HG03280 (cell line): ENCODE measurements at regions not wholly inside any gene's neighbourhood (a gene's known extent, or its start where the extent isn't known, plus 50 kb on each side); places are given as distances from the start of the nearest gene placed in this dataset.
A peak's percentile ranks its signal among the peaks of the same experiment; 100 is the strongest.

Source experiments
- ATAC-seq: cut with Tn5 transposase; IDR thresholded peaks from one replicate; pipeline ENCODE4 v1.9.1; 2021; ENCODE audit warnings: mild to moderate bottlenecking, moderate library complexity; ENCODE audit not compliant: unreplicated experiment

DNA sequence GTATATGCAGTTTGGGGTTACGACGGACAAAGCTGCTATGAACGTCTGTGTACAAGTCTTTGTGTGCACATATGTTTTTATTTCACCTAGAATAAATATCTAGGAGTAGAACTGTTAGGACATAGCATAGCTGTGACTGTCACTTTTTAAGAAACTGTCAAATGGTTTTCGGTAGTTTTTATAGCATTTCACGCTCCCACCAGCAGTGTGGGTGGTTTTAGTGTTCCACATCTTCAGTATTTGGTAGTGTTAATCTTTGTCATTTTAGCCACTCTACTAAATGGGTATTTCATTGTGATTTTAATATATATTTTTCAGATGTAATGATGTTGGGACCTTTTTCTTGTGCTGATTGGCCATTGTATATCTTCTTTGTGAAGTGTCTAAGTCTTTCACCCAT lies 109.1 kb upstream of the BCAT1 start:
- no peak for ATAC-seq

DNA sequence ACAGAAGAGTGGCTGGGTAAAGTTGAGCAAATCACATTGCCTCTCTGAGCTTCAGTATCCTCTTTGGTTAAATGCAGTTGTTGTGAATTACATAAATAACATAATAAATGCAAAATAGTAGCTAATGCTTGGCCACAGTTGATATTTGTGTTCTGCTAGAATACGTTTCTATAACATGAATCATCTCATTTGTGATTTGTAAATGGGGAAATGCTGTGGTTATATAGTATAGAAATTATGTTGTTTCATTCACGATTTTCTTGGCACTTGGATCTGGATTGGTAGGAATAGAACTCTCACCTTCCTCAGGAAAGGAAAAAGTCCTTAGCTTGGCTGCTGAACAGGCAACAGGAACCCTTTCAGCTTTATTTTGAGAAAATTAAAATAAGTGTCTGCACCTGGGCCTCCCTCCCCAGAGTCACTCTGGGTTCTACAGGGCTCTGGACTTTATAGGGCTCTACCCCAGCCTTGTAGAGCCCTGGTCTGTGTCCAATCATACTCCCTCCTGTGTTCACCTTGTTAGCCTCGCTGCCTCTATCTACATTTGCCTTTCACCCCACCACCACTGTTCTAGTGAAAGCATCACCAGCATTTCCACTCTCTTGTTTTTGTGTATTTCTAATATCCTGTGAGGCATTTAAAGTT lies 107.7 kb upstream of the BCAT1 start:
- peak; percentile 24 for ATAC-seq

DNA sequence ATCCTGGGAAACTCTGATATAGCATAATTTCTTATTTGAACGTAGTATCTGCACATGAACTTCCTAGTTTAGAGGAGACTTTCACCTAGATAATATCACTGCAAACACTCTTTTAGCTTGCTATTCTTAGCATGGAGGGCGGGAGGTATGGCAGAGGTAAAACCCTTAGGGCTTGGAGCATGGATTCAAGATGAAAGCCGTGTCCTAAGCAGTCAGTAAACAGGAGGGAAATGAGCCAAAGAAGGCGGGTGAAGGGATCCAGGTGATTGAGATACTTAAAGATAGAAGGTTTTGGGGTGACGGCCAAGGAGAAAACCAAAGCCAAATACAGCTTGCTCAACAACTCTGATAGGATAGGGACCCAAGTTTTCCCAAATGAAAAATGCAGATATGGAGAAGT lies 107.1 kb upstream of the BCAT1 start:
- ATAC-seq, result no peak

DNA sequence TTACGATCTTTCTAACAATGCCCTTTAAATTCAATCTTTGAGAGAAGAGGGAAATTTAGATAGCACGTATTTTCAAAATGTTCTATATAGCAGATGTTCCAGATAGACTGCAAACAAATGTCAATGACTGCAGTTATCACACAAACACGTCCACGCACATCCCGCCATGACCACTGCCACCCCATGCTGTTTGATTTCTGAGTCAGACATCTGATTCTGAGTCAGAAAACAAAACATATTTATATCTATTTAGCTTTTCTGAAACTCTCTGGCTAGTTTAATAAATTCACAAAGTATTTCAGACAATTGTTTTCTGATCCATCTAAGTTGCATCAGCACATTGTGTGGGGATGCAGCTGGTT lies 105.9 kb upstream of the BCAT1 start:
- no peak for ATAC-seq

DNA sequence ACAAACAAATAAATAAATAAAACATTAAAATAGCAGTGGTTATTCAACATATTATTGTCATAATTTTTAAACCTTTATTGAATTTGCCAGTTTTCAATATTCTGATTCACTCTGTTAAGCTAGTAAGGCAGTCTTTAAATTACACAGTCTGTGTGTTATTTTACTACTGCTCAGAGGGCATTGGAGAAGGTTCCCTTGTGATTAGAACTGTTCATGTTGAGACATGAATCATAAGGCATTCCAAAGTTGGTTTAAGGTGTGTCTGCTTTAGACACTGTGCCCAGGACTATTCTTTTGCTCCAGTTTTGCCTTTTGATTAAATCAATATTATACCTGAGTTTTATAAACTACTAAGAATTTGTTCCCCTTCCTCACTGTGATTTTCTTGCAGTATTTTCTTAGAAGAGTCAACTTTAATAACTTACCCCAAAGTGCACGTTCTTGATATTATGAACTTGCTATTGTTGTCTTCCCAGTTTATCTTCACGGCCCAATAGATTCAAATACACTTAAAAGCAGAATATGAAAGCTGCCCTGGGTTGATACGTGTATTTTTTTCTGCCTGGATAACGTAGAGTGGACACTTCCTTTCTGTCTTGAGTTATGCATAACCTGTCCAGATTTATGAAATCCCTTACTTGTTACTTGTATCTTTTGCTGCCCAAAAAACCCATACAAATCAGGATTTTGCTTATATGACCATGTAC lies 105.3 kb upstream of the BCAT1 start:
- ATAC-seq, result no peak

DNA sequence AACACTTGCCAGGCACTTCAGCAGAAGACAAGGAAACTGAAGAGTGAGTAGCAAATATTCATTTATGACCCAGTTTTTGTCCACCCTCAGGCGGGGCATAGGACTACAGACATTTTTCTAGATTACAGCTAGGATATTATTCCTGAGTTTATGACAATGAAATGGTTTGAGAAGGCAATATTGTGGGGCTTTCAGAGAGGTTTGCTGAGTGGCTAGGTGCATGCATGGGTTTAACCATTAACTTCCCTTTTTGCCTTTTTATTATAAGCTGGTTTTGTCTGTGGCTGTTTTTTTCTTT lies 104.0 kb upstream of the BCAT1 start:
- no peak for ATAC-seq

DNA sequence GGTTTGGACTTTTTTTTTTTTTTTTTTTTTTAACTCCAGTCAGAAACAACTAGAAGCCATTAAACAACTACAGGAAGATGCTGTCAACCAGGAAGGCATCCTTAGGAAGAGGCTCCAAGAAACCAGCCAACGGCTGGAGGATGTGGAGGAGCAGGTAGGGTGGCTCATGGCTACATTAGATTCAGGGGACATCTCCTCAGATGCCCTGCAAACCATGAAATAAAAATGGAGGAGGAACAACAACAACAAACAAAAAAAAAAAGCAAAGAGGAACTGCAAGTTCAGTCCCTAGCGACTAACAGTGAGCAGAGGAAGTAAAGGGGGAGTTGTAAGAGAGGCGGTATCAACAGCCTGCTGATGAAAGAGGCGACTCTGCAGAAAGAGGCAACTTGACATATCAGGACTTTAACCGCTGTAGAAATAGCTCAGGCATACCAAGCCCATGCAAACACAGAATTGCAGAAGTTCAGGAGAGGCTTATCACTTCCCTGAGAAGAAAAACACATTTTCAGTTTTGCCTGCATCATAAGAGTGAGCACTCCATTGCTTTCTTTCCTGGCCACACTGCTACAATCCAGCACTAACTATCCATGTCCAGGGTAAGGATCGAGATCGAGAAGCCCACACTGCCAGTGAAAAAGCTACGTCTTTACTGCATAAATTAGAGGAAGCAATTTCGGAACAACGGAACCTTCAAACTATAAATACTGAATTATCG lies 103.5 kb upstream of the BCAT1 start:
- peak; percentile 66 for ATAC-seq

DNA sequence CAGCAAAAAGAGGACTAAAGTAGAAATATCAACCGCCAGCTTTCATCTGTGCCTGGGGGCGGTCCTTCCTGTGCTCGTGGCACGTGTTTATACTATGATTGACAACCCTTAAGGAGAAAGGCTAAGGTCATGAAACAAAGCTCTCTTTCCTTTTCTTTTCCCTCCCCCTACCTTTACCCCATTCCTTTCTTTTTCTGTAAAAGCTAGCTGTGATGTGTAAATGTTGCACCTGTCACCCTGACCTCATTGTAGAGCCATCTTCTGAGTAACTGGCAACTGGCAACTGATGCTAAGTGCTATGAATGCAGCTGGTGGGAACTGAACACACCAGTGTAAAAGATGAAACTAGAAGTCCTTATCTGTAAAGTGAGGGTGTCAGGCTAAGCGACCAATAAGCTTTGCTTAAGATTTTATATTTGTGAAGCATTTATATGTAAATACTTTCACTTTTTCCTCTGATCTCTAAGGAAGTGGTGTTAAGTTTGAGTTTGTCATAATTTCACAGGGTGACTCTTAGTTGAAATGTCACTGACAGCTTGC lies 102.8 kb upstream of the BCAT1 start:
- peak; percentile 55 for ATAC-seq

DNA sequence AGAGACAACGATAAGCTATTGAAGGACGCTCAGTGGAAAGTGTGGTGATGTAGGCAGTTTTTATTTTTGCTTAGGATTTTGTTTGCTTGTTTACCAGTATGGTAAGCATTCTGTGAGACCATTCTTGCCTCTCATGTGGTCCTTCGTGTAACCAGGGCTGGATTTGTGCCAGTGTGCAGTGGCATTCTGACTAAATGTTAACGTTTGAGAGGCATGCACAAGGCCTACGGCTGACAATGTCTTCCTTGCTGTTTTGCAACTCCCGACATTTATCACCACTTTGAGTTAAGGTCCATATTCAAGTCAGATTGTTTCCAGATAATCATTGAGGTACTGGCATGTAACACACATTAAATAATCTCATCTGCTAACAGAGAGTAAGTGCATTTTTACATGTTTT lies 102.3 kb upstream of the BCAT1 start:
- ATAC-seq, result no peak

DNA sequence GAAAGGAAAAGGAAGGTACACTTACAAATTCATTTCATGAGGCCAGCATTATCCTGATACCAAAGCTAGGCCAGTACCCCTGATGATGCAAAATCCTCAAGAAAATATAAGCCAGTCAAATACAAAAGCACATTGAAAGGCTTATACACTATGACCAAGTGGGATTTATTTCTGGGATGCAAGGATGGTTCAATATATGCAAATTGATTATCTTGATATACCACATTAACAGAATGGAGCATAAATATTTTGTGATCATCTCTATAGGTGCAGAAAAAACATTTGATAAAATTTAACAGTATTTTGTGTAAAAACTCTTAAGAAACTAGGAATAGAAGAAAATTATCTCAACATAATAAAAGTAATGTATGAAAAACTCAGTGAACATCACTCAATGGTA lies 97.0 kb upstream of the BCAT1 start:
- ATAC-seq, result no peak

DNA sequence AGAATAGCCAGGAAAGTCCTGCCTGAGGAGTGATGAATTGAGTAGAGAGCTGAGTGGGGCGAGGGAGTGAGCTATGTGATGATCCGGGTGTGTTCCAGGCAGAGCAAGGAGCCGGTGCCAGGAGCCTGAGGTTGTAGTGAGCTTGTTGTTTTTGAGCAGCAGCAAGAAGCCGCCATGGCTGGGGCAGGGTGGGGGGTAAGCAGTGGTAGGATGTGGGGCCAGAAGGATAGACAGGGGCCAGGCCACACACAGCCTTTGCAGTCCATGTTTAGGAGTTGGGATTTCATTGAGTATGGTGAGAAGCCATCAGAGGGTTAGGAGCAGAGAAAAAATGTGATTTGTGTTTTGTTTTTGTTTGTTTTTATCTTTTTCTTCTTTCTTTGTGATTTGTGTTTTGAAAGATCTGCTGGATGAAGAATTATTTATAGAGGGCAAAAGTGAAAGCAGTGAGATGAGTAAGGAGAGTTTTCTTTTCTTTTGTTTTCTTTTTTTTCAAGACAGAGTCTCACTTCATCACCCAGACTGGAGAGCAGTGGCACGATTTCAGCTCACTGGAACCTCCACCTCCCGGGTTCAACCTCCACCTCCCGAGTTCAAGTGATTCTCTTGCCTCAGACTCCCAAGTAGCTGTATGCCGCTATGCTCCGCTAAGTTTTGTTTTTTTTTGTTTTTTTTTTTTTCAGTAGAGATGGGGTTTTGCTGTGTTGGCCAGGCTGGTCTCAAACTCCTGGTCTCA lies 92.3 kb upstream of the BCAT1 start:
- ATAC-seq, result peak; percentile 44

DNA sequence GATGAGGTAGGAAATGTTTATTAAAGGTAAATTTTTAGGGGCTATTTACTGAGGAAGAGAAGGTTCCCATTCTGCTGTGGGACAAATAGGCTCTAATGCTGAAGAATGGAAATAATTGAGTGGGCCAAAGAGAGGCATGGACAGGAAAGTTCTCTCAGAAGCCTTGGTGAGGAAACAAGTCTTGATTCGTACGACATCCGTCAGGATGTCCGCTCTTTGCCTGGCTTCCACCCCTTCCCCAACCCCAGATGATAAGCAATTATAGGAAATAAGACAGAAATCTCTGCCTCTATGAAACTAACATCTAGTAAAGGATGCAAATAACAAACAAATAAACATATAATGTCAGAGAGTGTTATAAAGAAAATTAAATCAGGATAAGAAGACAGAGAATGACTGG lies 91.7 kb upstream of the BCAT1 start:
- ATAC-seq, result no peak

DNA sequence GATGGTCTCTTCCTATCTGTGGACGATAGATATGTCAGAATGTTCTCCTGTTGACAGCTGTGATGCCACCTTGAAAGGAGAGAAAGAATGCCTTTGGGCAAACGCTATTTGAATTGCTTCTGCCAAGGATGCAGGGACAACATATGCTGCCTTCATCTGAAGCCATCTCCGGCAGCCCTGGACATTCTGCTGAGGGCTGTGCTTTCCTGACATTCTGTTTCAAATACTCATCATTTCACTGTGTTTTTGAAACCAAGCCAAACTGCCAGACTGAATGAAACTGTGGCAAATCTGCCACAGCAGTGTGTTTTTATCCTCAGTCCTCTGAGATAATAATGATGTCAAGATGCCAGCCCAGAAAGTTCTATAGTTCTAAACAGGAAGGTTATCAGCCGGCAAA lies 85.8 kb upstream of the BCAT1 start:
- ATAC-seq, result no peak

DNA sequence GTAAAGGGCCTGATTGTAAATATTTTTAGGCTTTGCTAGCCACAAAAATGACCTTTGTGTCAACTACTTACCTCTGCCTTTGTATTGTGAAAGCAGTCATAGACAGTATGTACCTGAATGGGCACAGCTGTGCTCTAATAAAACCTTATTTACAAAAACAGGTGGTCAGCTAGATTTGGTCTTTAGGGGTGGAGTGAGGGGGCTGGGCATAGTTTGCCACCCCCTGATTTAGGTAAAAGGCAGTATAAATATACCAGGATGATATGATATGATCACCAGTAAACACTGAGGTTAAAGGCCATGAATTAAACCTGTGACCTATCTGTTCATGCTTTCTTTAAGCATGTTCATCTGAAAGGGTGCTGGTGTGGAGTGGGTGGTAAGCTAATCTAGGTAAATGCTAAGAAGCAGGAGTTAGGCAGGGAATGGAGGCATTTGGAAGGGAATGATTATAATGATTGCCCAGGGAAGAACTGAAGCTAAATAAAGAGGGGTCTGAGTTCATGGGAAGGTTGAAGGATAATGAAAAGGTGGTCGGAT lies 77.1 kb upstream of the BCAT1 start:
- ATAC-seq, result no peak

DNA sequence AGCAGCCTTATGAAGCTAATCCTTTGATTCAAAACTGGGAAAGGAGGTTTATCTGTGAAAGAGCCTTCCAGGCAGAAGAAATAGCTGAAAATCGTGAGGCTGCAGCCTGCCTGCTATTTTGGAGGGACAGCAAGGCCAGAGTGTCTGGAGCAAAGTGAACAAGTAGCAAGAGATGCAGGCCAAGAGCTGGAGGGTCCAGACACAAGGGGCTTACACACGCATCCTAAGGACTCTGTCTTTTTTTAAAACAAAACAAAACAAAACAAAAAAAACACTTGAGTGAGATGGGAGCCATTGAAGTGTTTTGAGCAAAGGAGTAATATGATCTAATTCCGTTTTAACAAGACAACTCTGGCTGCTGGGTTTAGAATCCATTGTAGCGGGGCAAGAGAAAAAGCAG lies 76.4 kb upstream of the BCAT1 start:
- no peak for ATAC-seq

DNA sequence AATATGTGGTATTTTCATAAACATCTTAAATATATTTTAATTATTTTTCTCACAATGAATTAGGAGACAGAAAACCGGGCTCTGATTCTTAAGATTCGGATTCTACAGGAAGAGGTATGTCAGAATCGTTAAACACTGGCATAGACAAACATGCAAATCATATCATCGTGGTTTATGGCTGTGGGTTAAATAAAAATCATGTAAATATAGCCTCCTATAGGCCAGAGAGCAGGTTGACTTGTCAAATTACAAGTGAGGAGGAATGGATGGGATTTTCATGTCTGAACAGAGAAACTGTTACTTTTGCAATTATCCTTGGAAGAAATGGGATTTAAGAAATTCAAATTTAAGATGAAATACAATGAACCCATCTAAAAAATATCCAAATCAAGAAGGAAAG lies 74.9 kb upstream of the BCAT1 start:
- ATAC-seq, result no peak

DNA sequence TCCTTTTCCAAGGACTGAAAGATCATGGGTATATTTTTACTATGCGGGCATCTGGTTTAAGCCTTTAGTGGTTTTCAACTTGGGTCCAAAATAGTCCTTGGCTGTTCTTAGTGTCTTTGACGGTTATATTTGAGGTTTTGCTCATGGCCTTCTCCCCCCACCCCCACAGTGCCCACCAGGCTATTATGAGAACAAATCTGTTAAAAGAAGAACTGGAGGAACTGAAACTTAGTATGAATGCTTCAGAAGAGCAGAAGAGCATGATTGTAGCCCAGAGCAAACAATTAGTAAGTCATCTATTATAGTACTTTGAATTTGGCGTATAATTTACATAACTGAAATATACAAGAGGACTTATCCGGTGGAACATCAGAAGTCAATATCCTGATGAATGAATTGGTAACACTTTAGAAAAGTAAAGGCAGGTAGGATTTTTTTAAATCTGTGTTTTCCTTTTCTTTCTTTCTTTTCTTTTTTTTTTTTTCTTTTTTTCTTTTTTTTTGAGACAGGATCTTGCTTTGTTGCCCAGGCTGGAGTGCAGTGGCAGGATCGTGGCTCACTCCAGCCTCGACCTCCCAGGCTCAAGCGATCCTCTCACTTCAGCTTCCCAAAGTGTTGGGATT lies 71.8 kb upstream of the BCAT1 start:
- ATAC-seq, result peak; percentile 70

DNA sequence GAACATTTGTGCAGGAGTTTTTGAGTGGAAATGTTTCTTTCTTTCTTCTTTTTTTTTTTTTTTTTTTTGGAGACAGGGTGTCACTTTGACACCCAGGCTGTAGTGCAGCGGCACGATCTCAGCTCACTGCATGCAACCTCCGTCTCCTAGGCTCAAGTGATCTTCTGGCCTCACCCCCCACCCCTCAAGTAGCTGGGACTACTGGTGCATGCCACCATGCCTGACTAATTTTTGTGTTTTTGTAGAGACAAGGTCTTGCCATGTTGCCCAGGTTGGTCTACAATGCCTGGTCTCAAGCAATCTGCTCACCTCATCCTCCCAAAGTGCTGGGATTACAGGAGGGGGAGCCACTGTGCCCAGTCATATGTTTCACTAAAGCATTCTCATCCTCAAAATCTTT lies 69.2 kb upstream of the BCAT1 start:
- ATAC-seq, result no peak

DNA sequence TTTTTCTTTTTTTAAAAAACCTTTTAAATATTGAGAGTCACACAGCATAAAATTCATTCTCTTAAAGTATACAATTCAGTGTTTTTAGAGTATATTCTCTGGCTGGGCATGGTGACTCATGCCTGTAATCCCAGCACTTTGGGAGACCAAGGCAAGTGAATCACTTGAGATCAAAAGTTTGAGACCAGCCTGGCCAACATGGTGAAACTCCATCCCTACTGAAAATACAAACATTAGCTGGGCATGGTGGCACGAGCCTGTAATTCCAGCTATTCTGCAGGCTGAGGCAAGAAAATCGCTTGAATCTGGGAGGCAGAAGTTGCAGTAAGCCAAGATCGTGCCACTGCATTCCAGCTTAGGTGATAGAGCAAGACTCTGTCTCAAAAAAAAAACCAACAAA lies 68.4 kb upstream of the BCAT1 start:
- no peak for ATAC-seq

DNA sequence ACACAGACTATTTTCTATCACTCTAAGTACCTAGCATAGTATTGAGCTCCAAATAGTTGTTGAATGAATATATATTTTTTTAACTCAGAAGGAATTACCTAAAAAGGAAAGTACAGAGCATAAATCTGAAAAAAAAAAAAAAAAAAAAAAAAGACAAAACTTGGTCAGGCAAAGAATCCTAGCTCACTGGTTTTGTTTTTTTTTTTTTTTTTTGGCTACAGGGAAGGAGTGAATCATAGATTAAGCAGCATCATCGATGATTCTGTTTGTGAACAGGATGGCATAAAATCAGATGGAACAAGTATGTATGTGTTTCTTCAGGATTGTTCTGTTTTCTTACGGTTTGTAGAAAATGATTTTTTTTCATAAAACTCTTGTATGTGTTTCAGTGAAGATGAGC lies 66.1 kb upstream of the BCAT1 start:
- ATAC-seq, result no peak

DNA sequence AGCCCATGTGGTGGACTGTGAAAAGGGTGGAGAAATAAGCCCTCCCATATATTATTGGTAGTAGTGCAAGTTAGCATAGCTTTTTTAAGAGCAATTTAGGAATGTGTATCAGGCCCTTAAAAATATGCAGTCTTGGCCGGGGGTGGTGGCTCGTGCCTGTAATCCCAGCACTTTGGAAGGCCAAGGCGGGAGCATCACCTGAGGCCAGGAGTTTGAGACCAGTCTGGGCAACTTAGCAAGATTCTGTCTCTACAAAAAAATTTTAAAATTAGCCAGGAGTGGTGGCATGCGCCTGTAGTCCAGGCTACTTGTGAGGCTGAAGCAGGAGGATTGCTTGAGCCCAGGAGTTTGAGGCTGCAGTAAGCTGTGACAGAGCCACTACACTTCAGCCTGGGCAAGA lies 64.2 kb upstream of the BCAT1 start:
- no peak for ATAC-seq
